ENCODE measurements at regions not wholly inside any gene's neighbourhood (a gene's known extent, or its start where the extent isn't known, plus 50 kb on each side); places are given as distances from the start of the nearest gene placed in this dataset.

DNA sequence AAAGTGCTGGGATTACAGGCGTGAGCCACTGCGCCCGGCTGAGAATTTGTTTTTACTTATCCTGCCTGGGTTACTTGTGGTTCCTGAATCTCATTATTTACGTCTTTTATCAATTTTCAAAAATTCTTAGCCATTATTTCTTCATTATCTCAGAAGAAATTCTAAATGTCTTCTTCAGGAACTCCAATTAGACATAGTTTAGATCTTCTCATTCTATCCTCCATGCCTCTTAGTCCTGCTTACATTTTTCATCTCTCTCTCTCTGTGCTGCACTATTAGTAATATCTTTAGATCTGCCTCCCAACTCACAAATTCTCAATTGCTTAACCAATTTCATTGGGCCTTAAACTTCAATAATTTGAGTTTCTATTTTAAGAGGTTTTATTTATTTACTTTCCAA, 124.4 kb upstream of the MRPS22 start:
- no peaks in the 10 kb centered on the region for H3K4me1 ChIP-seq (ENCODE audit: insufficient read depth, low read length)
- no peaks in the 10 kb centered on the region for H3K79me1 ChIP-seq (ENCODE audit: insufficient read depth, low read depth, low read length, poor library complexity, severe bottlenecking)
- H2BK5ac ChIP-seq (ENCODE audit: insufficient read length, low read length), result no peak overlapping the region
- no peak overlapping the region for H4K8ac ChIP-seq (replicated peaks; ENCODE audit: insufficient read length, low read depth, low read length)
- no peak overlapping the region for H2BK120ac ChIP-seq (ENCODE audit: low read depth, low read length, poor library complexity, severe bottlenecking)
- no peak overlapping the region for H2BK12ac ChIP-seq (ENCODE audit: insufficient read length, low read depth, low read length)
- H3K9me3 ChIP-seq (ENCODE audit: control insufficient read depth, low read depth, low read length), result no peaks in the 10 kb centered on the region
- no peak overlapping the region for H2AFZ ChIP-seq (ENCODE audit: low read length)
- no peak overlapping the region for H2BK15ac ChIP-seq (ENCODE audit: low read depth, low read length)
- no peak overlapping the region for H4K91ac ChIP-seq (ENCODE audit: insufficient read length, low read depth, low read length)
- H2BK20ac ChIP-seq (ENCODE audit: low read depth, low read length, poor library complexity, severe bottlenecking), result no peak overlapping the region
- H3K14ac ChIP-seq (ENCODE audit: insufficient read depth, low read length), result no peak overlapping the region
- H3K36me3 Mint-ChIP-seq (ENCODE audit: insufficient read depth in 1 of 3, low read depth in 3 of 3), result no peaks in the 10 kb centered on the region
- no peak overlapping the region for H3K27ac ChIP-seq (ENCODE audit: insufficient read length, low read depth, low read length)
- no peak overlapping the region for H3K4me3 Mint-ChIP-seq
- H3K79me2 ChIP-seq (ENCODE audit: insufficient read depth, low read length), result no peaks in the 10 kb centered on the region
- no CpG with 5 or more reads among the region's 4 CpGs for WGBS (ENCODE audit: extremely low coverage, insufficient read length, low lambda C conversion rate)
- DNase-seq, result no peak
- no peaks in the 10 kb centered on the region for H3K9me3 Mint-ChIP-seq
- no peak overlapping the region for H3K56ac ChIP-seq (ENCODE audit: insufficient read length, low read depth, low read length)
- no peak overlapping the region for H3K23ac ChIP-seq (ENCODE audit: insufficient read length, low read depth, low read length)
- H3K27me3 ChIP-seq (ENCODE audit: insufficient read depth, low read length), result no peaks in the 10 kb centered on the region
- no peaks in the 10 kb centered on the region for H3K4me1 Mint-ChIP-seq
- no peak overlapping the region for H3T11ph ChIP-seq (ENCODE audit: low read length)
- H3K18ac ChIP-seq (ENCODE audit: insufficient read length, low read depth, low read length), result no peak overlapping the region
- H4K20me1 ChIP-seq (ENCODE audit: control insufficient read depth, insufficient read depth, insufficient read length), result no peaks in the 10 kb centered on the region
- H3K27ac Mint-ChIP-seq, result no peak overlapping the region
- no peak overlapping the region for H3K4ac ChIP-seq (ENCODE audit: low read depth, low read length)
- TF ChIP-seq, protein P1, sequence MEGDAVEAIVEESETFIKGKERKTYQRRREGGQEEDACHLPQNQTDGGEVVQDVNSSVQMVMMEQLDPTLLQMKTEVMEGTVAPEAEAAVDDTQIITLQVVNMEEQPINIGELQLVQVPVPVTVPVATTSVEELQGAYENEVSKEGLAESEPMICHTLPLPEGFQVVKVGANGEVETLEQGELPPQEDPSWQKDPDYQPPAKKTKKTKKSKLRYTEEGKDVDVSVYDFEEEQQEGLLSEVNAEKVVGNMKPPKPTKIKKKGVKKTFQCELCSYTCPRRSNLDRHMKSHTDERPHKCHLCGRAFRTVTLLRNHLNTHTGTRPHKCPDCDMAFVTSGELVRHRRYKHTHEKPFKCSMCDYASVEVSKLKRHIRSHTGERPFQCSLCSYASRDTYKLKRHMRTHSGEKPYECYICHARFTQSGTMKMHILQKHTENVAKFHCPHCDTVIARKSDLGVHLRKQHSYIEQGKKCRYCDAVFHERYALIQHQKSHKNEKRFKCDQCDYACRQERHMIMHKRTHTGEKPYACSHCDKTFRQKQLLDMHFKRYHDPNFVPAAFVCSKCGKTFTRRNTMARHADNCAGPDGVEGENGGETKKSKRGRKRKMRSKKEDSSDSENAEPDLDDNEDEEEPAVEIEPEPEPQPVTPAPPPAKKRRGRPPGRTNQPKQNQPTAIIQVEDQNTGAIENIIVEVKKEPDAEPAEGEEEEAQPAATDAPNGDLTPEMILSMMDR (conservative IDR thresholded peaks at IDR 0.05), result no peak
- no peak overlapping the region for H3K4me2 ChIP-seq (ENCODE audit: insufficient read depth, insufficient read length, low read length)
- no peak overlapping the region for H3K9ac ChIP-seq (ENCODE audit: extremely low read depth, insufficient read length, low read length)
- H3K23me2 ChIP-seq (ENCODE audit: insufficient read length, low read depth, low read length, poor library complexity, severe bottlenecking), result no peaks in the 10 kb centered on the region
- H4K5ac ChIP-seq (ENCODE audit: insufficient read length, low read depth, low read length), result no peak overlapping the region
- no peak overlapping the region for H2AK5ac ChIP-seq (ENCODE audit: insufficient read length, low read length)
- H3K27me3 Mint-ChIP-seq (ENCODE audit: low read depth), result peaks cover 9% of the 10 kb centered on the region
